ENCODE measurements at regions not wholly inside any gene's neighbourhood (a gene's known extent, or its start where the extent isn't known, plus 50 kb on each side); places are given as distances from the start of the nearest gene placed in this dataset.

DNA sequence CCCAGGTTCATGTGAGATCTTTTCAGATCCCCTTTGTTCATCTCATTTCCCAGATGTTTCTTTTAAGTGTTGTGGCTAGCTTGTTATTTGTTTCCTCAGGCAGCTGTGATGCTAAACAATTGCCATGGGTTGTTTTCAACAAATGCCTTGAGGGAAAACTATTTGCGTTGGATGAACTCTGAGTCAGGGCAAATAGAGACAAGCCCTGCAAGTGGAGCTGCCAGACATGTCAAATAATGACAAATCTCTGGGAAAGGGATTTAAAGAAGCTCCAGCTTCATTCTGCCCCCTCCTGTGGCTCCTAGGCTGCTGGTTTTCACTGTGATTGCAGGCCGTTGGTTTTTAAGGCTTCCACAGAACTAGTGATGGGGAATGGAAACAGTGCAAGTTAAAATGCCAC is 272.4 kb upstream of the SP8 start:
- TF ChIP-seq, protein P1, sequence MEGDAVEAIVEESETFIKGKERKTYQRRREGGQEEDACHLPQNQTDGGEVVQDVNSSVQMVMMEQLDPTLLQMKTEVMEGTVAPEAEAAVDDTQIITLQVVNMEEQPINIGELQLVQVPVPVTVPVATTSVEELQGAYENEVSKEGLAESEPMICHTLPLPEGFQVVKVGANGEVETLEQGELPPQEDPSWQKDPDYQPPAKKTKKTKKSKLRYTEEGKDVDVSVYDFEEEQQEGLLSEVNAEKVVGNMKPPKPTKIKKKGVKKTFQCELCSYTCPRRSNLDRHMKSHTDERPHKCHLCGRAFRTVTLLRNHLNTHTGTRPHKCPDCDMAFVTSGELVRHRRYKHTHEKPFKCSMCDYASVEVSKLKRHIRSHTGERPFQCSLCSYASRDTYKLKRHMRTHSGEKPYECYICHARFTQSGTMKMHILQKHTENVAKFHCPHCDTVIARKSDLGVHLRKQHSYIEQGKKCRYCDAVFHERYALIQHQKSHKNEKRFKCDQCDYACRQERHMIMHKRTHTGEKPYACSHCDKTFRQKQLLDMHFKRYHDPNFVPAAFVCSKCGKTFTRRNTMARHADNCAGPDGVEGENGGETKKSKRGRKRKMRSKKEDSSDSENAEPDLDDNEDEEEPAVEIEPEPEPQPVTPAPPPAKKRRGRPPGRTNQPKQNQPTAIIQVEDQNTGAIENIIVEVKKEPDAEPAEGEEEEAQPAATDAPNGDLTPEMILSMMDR (IDR thresholded peaks at IDR 0.05; ENCODE audit: borderline replicate concordance, extremely low read depth, low read length, poor library complexity, severe bottlenecking): no peak
- TF ChIP-seq EZH2 (IDR thresholded peaks at IDR 0.05; ENCODE audit: borderline replicate concordance, low read depth, low read length, severe bottlenecking): no peak

All from DND-41 (cell line).